ENCODE measurements at regions not wholly inside any gene's neighbourhood (a gene's known extent, or its start where the extent isn't known, plus 50 kb on each side); places are given as distances from the start of the nearest gene placed in this dataset.
A peak's percentile ranks its signal among the peaks of the same experiment; 100 is the strongest.

DNA sequence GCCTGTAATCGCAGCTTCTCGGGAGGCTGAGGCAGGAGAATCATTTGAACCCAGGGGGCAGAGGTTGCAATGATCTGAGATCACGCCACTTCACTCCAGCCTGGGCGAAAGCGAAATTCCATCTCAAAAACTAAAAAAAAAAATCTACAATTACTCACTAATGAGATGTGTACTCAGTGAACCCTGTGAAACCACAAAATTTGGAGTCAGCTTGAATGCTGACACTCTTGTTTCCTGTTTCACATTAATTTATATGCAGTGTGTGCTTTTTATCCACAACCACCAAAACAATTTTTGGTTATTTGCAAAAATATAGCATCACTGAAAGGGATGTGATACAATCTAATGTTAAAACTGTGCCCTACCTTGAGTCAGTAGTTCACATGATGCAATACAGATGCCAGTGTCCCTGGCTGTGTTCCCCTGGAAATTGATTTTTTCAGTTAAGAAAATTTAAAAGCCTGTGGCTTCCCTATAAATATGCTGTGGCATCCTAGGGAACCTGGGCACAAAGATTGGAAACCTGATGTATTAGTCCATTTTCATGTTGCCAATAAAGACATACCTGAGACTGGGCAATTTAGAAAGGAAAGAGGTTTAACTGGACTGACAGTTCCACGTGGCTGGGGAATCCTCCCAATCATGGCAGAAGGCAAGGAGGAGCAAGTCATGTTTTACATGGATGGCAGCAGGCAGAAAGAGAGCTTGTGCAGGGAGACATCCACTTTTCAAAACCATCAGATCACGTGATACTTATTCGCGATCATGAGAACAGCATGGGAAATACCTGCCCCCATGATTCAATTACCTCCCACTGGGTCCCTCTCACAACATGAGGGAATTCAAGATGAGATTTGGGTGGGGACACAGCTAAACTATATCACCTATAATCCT lies 337.5 kb upstream of the NT5C1B start:
- Histone ChIP-seq H3K27me3 (ENCODE audit: control insufficient read depth in 2 of 2, insufficient read depth in 2 of 2, low read length in 2 of 2) (no peaks in the 10 kb centered on the region), H3K9me3 (replicated peaks; ENCODE audit: control insufficient read depth, insufficient read depth, low read depth, low read length) (no peaks in the 10 kb centered on the region; the same call in 1 of the 2 replicates), H3K4me2 (ENCODE audit: insufficient read depth, low read length) (no peak overlapping the region), H3K79me2 (ENCODE audit: control insufficient read depth, insufficient read depth, low read length) (no peaks in the 10 kb centered on the region), H3K9me1 (ENCODE audit: control insufficient read depth, insufficient read depth, low read length) (no peaks in the 10 kb centered on the region), H3K27ac (ENCODE audit: extremely low read depth, low read depth, low read length) (no peak overlapping the region), H3K36me3 (ENCODE audit: control insufficient read depth, insufficient read depth, low read length) (no peaks in the 10 kb centered on the region), H3K4me1 (replicated peaks in 1 of 2; ENCODE audit: control insufficient read depth in 2 of 2, insufficient read depth in 2 of 2, low read length in 2 of 2) (no peaks in the 10 kb centered on the region), H3K9ac (ENCODE audit: insufficient read depth in 1 of 2, low read depth in 2 of 2, low read length in 2 of 2) (no peak overlapping the region), H4K20me1 (replicated peaks; ENCODE audit: control insufficient read depth, insufficient read depth, low read length) (no peaks in the 10 kb centered on the region), H2AFZ (ENCODE audit: low read depth, low read length) (no peak overlapping the region), H3K4me3 (no peak overlapping the region)
- intact Hi-C loops (cut with micrococcal nuclease) = no loop called here
- in situ Hi-C loops (cut with MboI) = no loop called here
- ChIA-PET POLR2A (no interaction called here), CTCF (ENCODE audit: low intra/inter-chr PET ratio) (no interaction called here)
- FAIRE-seq = no peak
- no TSS peak for BruUV-seq (replicated peaks)
- ATAC-seq = no peak
- TF ChIP-seq, protein P1, sequence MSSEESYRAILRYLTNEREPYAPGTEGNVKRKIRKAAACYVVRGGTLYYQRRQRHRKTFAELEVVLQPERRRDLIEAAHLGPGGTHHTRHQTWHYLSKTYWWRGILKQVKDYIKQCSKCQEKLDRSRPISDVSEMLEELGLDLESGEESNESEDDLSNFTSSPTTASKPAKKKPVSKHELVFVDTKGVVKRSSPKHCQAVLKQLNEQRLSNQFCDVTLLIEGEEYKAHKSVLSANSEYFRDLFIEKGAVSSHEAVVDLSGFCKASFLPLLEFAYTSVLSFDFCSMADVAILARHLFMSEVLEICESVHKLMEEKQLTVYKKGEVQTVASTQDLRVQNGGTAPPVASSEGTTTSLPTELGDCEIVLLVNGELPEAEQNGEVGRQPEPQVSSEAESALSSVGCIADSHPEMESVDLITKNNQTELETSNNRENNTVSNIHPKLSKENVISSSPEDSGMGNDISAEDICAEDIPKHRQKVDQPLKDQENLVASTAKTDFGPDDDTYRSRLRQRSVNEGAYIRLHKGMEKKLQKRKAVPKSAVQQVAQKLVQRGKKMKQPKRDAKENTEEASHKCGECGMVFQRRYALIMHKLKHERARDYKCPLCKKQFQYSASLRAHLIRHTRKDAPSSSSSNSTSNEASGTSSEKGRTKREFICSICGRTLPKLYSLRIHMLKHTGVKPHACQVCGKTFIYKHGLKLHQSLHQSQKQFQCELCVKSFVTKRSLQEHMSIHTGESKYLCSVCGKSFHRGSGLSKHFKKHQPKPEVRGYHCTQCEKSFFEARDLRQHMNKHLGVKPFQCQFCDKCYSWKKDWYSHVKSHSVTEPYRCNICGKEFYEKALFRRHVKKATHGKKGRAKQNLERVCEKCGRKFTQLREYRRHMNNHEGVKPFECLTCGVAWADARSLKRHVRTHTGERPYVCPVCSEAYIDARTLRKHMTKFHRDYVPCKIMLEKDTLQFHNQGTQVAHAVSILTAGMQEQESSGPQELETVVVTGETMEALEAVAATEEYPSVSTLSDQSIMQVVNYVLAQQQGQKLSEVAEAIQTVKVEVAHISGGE (CRISPR knock-in tag; IDR thresholded peaks at IDR 0.05) = no peak
- TF ChIP-seq, protein P2, sequence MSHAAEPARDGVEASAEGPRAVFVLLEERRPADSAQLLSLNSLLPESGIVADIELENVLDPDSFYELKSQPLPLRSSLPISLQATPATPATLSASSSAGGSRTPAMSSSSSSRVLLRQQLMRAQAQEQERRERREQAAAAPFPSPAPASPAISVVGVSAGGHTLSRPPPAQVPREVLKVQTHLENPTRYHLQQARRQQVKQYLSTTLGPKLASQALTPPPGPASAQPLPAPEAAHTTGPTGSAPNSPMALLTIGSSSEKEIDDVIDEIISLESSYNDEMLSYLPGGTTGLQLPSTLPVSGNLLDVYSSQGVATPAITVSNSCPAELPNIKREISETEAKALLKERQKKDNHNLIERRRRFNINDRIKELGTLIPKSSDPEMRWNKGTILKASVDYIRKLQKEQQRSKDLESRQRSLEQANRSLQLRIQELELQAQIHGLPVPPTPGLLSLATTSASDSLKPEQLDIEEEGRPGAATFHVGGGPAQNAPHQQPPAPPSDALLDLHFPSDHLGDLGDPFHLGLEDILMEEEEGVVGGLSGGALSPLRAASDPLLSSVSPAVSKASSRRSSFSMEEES (CRISPR knock-in tag; IDR thresholded peaks at IDR 0.05) = peak; percentile 87
- TF ChIP-seq ZNF431 (CRISPR knock-in tag; IDR thresholded peaks at IDR 0.05) = peak; percentile 73; the same call in 1 of the 2 replicates
- TF ChIP-seq TGIF2 (CRISPR knock-in tag; IDR thresholded peaks at IDR 0.05) = no peak
- 0% methylated on average over 9 of the region's 9 CpGs for WGBS (ENCODE audit: insufficient coverage, low coverage, missing lambda C conversion rate)
- DNase-seq (ENCODE audit: extremely low read depth in 1 of 4, low spot score in 3 of 4) = no peak
